ENCODE measurements at regions not wholly inside any gene's neighbourhood (a gene's known extent, or its start where the extent isn't known, plus 50 kb on each side); places are given as distances from the start of the nearest gene placed in this dataset.

DNA sequence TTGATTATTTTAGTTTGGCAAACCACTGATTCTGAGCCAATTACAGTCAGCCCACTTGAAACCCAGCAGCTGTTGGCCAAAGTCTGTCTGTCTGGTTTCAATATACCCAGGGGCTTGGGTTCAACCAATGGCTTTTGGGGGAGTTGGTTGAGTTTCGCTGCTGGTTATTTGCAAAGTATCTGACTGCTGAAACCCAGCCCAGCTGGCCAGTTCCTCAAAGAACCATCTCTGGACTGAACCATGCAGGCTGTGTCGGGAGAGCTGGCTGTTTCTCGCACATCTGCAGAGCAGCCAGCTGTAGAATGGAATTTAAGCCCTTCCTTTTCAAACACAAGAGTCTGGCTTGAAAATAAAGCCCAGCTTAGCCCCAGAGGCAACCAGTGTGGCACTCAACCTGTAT, 66.0 kb upstream of the PAX7 start:
- Histone ChIP-seq H3K27me3 (ENCODE audit: control insufficient read depth, insufficient read depth, low read length) (peaks cover 7% of the 10 kb centered on the region), H3K36me3 (ENCODE audit: control insufficient read depth, insufficient read depth, low read length) (no peaks in the 10 kb centered on the region), H3K4me3 (ENCODE audit: low read depth, low read length) (no peak overlapping the region)
- DNase-seq (ENCODE audit: low read depth): no peak
- TF ChIP-seq CTCF (IDR thresholded peaks at IDR 0.05; ENCODE audit: insufficient read depth, low read length, poor library complexity, severe bottlenecking): no peak

- peaks cover 7% of the 10 kb centered on the region for H3K27me3 ChIP-seq (ENCODE audit: control insufficient read depth, insufficient read depth, low read length)
Measured at GRCh38 chr1:18565321-18565720, 65.3 kb upstream of the PAX7 start.

DNA sequence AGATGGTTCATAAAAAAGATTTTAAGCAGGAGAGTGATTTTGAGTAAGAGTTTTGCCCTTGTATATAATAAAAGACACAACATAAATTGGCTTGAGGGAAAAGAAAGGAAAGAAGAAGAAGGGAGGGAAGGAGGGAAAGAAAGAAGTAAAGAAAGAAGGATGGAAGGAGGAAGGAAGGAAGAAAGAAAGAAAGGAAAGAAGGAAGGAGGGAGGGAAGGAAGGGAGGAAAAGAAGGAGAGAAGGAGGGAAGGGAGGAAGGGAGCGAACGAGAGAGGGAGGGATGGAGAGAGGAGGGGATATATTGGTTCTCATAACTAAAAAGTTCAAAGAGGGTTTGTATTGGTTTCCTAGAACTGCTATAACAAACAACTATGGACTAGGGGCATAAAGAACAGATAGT, 62.2 kb upstream of the PAX7 start:
- TF ChIP-seq CTCF (IDR thresholded peaks at IDR 0.05; ENCODE audit: insufficient read depth, low read length, poor library complexity, severe bottlenecking): no peak
- Histone ChIP-seq H3K27me3 (ENCODE audit: control insufficient read depth, insufficient read depth, low read length) (peaks cover 6% of the 10 kb centered on the region), H3K36me3 (ENCODE audit: control insufficient read depth, insufficient read depth, low read length) (no peaks in the 10 kb centered on the region), H3K4me3 (ENCODE audit: low read depth, low read length) (no peak overlapping the region)
- no peak for DNase-seq (ENCODE audit: low read depth)

More at GRCh38 chr1:18565321-18565720, 65.3 kb upstream of the PAX7 start:
- Histone ChIP-seq H3K4me3 (ENCODE audit: low read depth, low read length) (no peak overlapping the region), H3K36me3 (ENCODE audit: control insufficient read depth, insufficient read depth, low read length) (no peaks in the 10 kb centered on the region)
- no peak for TF ChIP-seq CTCF (IDR thresholded peaks at IDR 0.05; ENCODE audit: insufficient read depth, low read length, poor library complexity, severe bottlenecking)
- DNase-seq (ENCODE audit: low read depth): no peak

- Histone ChIP-seq H3K4me3 (ENCODE audit: low read depth, low read length) (no peak overlapping the region), H3K36me3 (ENCODE audit: control insufficient read depth, insufficient read depth, low read length) (no peaks in the 10 kb centered on the region), H3K27me3 (ENCODE audit: control insufficient read depth, insufficient read depth, low read length) (peaks cover 6% of the 10 kb centered on the region)
- no peak for TF ChIP-seq CTCF (IDR thresholded peaks at IDR 0.05; ENCODE audit: insufficient read depth, low read length, poor library complexity, severe bottlenecking)
- no peak for DNase-seq (ENCODE audit: low read depth)
Measured at GRCh38 chr1:18569251-18569650, 61.4 kb upstream of the PAX7 start.

GRCh38 chr1:18569811-18570545, 60.7 kb upstream of the PAX7 start:
- TF ChIP-seq CTCF (IDR thresholded peaks at IDR 0.05; ENCODE audit: insufficient read depth, low read length, poor library complexity, severe bottlenecking): no peak
- no peaks in the 10 kb centered on the region for H3K36me3 ChIP-seq (ENCODE audit: control insufficient read depth, insufficient read depth, low read length)
- H3K4me3 ChIP-seq (ENCODE audit: low read depth, low read length): no peak overlapping the region
- no peak for DNase-seq (ENCODE audit: low read depth)
- H3K27me3 ChIP-seq (ENCODE audit: control insufficient read depth, insufficient read depth, low read length): peaks cover 6% of the 10 kb centered on the region

DNA sequence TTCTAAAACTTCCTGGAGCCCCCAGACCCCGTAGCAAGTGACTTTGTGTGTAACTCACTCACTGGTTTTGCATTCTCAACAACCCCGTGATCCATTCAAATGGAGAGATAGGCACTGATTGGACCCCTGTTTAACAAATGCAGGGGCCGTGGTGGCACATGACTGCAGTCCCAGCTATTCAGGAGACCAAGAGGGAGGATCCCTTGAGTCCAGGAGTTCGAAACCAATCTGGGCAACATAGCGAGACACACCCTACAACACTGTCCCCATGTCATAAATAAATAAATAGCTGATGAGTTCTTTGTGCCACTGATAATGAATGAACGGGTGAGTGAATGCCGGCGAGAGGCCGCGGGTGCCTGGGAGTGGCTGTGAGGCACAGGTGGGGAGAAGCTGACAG, 59.4 kb upstream of the PAX7 start:
- Histone ChIP-seq H3K27me3 (ENCODE audit: control insufficient read depth, insufficient read depth, low read length) (peaks cover 7% of the 10 kb centered on the region), H3K4me3 (ENCODE audit: low read depth, low read length) (no peak overlapping the region), H3K36me3 (ENCODE audit: control insufficient read depth, insufficient read depth, low read length) (no peaks in the 10 kb centered on the region)
- TF ChIP-seq CTCF (IDR thresholded peaks at IDR 0.05; ENCODE audit: insufficient read depth, low read length, poor library complexity, severe bottlenecking): no peak
- no peak for DNase-seq (ENCODE audit: low read depth)
